IMR-90 (cell line): ENCODE measurements at regions not wholly inside any gene's neighbourhood (a gene's known extent, or its start where the extent isn't known, plus 50 kb on each side); places are given as distances from the start of the nearest gene placed in this dataset.

ENCODE experiments used
- BHLHE40 ChIP-seq: fragments of 150-350 bp; IDR thresholded peaks from 2 replicates; pipeline ENCODE4 v1.6.1; 2016; ENCODE audit warnings: mild to moderate bottlenecking, low read depth, low read length
- CTCF ChIP-seq: conservative IDR thresholded peaks from 2 replicates; pipeline ENCODE4 v1.5.1; 2012; ENCODE audit warnings: mild to moderate bottlenecking, low read depth, low read length, improper control_type of control experiment
- ELK1 ChIP-seq: fragments of 150-350 bp; IDR thresholded peaks from 2 replicates; pipeline ENCODE4 v1.6.1; 2016; ENCODE audit warnings: low read depth, mild to moderate bottlenecking, low read length, moderate library complexity, borderline replicate concordance
- MXI1 ChIP-seq: IDR thresholded peaks from 2 replicates; pipeline ENCODE4 v1.6.1; 2012; ENCODE audit warnings: low read depth, mild to moderate bottlenecking, low read length, moderate library complexity, borderline replicate concordance
- POLR2A ChIP-seq: IDR thresholded peaks from 2 replicates; pipeline ENCODE4 v1.6.1; 2012; ENCODE audit warnings: mild to moderate bottlenecking, low read depth, low read length
- RAD21 ChIP-seq: IDR thresholded peaks from 2 replicates; pipeline ENCODE4 v1.6.1; 2012; ENCODE audit warnings: low read length, improper control_type of control experiment
- RCOR1 ChIP-seq: IDR thresholded peaks from 2 replicates; pipeline ENCODE4 v1.6.1; 2012; ENCODE audit warnings: mild to moderate bottlenecking, low read length, improper control_type of control experiment; ENCODE audit not compliant: insufficient replicate concordance

GRCh38 chr14:100669011-100669412, 57.7 kb upstream of the DLK1 start:
- TF ChIP-seq CTCF (no peak), POLR2A (no peak), ELK1 (no peak), MXI1 (no peak), RAD21 (no peak), RCOR1 (no peak), BHLHE40 (no peak)
